HCEC 1CT (cell line): ENCODE measurements at regions not wholly inside any gene's neighbourhood (a gene's known extent, or its start where the extent isn't known, plus 50 kb on each side); places are given as distances from the start of the nearest gene placed in this dataset.

ENCODE experiments used
- DNase-seq: peaks from one replicate; pipeline ENCODE4 v3.0.0-alpha.2; 2017

- DNase-seq, result no peak
These were observed 612.4 kb downstream of the NYAP2 start for GRCh38 chr2:226011716-226012450.

DNA sequence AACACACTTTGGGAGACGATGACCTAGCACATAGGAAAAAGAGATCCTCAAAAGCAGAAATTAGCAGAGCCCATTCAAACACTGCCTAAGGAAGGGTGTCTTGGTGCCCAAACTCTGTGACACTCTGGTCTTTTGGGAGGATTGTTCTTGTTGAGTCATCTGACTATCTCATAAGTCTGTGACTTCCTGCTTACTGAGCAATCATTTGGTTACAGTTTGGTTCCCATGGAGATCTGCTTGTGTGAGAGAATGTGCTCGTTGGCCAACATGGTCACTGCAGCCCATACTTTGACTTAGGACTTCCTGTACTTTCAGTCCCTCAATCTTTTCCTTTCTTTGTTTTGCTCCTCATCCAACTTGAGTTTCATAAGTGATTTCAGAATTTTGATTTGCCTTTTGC, 602.9 kb downstream of the NYAP2 start:
- DNase-seq, result peak; percentile 85

GRCh38 chr2:226001716-226002115, 602.2 kb downstream of the NYAP2 start:
- DNase-seq, result peak; percentile 50

GRCh38 chr2:225999692-226000091, 600.2 kb downstream of the NYAP2 start:
- no peak for DNase-seq

DNA sequence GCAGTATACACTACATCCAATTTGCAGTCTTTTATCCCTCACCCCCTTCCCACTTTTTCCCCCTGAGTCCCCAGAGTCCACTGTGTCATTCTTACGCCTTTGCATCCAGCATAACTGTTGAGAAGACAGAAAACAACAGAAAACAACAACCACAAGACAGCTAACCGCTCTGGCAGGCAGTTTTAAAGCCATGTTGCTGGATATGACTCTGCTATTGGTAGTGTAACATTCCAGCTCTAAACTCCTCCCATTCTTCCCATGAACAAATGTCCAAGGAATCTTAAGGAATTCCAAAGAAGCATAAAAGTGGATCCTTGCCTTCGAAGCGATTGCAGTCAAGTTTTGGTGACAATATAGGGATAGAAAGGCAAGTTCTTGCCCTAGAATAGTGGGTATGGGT, 599.1 kb downstream of the NYAP2 start:
- DNase-seq, result peak; percentile 17

DNA sequence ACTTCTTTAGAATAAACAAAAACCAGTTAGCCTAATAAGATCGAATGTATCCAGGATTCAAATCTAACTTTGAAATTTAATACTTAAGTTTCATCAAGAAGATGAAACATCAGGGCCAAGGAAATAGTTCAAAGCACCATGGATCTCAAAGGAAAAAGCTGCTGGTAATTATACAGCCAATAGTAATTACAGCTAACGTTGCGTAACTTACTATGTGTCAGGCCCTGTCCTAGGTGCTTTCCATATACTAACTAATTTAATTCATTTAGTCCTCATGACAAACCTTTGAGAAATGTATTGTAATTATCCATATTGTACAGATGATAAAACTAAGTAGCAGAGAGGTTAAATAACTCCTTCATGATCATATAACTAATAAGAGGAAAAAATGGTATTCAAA, 598.6 kb downstream of the NYAP2 start:
- no peak for DNase-seq

DNA sequence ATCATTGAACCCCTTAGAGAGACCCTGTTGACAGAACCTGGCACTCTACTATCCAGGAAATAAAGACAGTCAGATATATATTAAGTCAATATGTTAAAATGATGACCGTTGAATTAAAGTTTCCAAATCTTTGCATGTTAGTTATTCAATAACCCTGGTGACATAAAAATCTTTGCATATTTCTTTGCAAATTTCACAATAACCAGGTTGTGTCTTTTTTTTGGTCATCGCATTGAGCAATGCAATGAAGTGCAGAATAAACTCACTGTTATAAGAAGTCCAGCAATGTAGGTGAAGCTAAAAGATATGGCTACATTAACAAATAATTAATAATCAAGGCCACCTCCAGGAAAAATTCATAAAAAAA, 596.9 kb downstream of the NYAP2 start:
- no peak for DNase-seq

- DNase-seq, result peak; percentile 63
These were observed 596.4 kb downstream of the NYAP2 start for GRCh38 chr2:225995796-225996461.

- peak; percentile 82 for DNase-seq
These were observed 595.4 kb downstream of the NYAP2 start for GRCh38 chr2:225994748-225995405.

DNA sequence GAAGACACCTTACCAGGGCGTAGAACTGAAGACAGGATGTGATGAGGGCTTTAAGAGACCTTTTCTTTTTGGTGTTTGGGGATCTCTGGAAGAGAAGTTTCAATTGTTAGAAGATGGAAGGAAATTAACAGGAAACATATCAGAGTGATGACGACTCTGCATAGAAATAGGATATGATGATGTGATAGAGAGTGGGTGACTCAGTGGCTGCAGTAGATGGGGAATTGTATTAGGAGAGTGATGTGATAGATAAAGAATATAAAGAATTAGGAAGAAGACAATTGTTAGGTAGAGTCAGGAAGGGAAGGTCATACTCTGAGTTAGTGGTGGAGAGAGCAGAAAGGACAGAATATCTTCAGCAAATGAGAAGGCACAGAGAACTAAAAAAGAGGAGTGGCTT, 593.9 kb downstream of the NYAP2 start:
- DNase-seq, result peak; percentile 62

DNA sequence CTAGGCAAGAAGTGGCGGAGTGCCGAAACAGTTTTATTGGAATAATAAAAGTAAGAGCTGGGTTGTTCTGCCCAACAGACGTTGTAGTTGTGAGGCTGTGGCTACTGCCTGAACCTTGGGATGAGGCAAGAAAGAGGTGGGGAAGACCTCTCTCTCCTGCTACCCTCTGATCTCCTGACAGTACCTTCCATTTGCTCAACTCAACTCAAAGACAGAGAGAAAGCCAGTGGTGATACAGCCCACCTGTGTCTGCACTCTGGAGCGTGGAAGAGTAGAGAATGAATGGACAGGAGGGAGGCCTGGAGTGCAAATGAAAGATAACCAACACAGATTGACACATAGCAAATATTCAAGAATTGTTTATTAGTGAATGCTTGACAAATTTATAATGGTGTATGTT, 590.3 kb downstream of the NYAP2 start:
- DNase-seq, result no peak

DNA sequence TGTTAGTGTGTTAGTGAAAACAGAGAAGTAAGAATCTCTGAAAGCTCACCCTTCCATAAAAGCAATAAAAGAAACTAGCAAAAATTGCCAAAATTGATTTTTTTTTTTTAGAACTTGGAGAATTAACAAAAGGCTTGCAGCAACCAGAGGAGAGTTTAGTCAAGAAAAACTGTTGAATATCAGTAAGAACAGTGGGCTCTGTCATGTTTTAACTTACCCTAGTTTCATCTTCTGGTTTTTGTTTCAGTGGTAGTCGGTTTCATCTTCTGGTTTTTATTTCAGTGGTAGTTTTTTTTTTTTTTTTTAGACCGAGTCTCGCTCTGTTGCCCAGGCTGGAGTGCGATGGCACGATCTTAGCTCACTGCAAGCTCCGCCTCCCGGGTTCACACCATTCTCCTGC, 580.9 kb downstream of the NYAP2 start:
- DNase-seq, result no peak

DNA sequence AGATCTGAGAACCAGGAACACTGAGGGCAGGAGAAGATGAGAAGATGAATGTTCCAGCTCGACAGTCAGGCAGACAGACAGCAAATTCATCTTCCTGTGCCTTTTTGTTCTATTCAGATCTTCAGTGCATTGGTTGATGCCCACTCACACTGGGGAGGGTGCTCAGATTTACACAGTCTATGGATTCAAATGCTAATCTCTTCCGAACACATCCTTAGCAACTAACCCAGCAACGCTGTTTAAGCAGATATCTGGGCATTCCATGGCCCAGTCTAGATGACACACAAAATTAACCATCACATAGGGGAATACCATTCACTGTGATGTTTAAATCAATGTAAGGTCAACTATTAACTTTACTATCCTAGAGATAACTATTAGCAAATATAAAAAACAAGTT, 571.9 kb downstream of the NYAP2 start:
- DNase-seq, result no peak

GRCh38 chr2:225948903-225949302, 549.4 kb downstream of the NYAP2 start:
- no peak for DNase-seq

DNA sequence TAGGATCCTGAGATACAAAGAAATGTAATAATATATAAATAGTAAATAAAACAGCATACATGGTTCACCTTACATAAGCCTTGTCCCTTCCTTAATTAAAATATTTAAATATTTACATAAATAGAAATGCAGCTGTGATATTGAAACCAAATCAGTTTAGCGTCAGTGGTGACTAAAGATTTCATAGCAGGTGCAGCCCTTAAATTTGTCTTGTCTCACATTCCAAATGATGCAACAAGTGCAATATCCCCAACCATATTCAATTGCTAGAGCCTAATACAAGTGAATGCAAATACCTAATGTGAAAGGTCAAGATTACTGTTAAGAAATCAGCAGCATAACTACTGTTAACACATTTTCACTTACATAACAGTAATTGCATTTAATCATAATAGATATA, 539.5 kb downstream of the NYAP2 start:
- no peak for DNase-seq

DNA sequence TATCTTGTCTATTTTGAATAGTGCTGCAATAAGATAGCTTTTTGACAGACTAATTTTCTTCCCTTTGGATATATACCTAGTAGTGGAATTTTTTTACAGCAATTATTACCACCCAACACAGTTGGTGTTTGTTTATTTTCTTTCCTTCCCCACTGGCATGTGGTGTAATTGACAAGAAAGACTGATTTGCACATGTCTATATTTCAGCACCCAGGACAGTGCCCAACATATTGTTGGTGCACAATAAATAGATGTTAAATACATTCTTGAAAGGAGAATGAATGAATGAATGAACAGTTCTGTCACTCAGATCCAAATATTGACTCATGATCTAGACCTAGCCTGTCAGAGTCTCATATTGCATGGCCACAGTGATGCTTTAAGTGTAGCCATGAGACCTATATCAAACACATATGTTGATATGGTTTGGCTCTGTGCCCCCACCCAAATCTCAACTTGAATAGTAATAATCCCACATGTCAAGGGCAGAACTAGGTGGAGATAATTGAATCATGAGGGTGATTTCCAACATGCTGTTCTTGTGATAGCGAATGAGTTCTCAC, 538.2 kb downstream of the NYAP2 start:
- DNase-seq, result no peak

DNA sequence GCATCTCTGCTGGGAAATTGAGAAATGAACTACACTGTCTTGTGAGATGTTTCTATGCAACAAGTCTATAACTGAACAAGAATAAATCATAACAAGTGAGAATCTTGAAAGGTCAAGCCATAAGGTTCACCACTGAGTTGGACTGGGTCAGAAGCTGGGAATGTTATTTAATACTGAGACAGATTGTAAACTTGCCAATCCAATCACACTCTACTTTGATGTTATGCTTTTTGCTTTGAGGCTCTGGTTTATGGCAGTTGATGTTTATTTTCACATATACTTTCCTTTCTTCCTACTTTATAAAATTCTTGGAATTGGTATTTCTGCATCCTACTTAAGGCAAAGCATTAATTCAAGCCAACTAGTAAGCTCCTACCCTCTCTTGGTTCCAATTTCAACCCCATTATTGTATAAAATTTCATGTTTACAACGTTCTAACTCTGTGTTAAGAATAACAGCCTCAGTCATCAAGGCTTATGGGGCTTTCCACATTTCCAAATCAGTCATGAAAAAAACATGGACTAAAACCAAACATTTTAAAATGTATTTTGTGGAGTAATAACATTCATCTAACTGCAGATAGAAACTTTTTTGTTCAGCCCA, 533.4 kb downstream of the NYAP2 start:
- peak; percentile 3 for DNase-seq

- DNase-seq, result peak; percentile 17
These were observed 531.2 kb downstream of the NYAP2 start for GRCh38 chr2:225930687-225931086.

GRCh38 chr2:225920621-225921220, 521.2 kb downstream of the NYAP2 start:
- DNase-seq, result no peak

GRCh38 chr2:225916692-225917091, 517.2 kb downstream of the NYAP2 start:
- no peak for DNase-seq

- DNase-seq, result no peak
These were observed 511.5 kb downstream of the NYAP2 start for GRCh38 chr2:225911019-225911418.

DNA sequence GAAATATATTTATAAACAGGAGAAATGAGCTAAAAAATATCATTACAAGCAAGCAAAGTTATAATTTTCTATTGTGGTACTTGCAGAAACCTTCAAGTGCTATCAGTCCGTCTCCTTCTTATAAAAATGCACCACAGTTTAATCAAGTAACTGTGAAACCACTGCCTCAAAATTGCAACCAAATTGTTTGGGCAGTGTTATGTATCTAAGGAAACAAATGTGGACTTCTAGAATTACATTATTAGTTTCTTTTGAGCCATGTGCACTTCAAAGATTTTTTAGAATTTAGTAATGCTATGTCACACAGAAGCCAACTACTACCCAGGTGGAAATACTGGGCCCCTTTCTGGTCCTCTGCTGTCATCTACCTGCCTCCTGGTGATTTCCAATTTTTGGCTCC, 495.6 kb downstream of the NYAP2 start:
- no peak for DNase-seq
